HepG2 (cell line): ENCODE measurements at regions not wholly inside any gene's neighbourhood (a gene's known extent, or its start where the extent isn't known, plus 50 kb on each side); places are given as distances from the start of the nearest gene placed in this dataset.

Source experiments
- EP300 ChIP-seq, 3 experiments: sonication (generic) in 1 of 3; formaldehyde crosslinking in 1 of 3; IDR thresholded peaks; 2 replicates each; pipeline versions ENCODE4 v1.5.1 to v1.6.1; 2011 to 2020; ENCODE audit warnings: low read depth in 2 of 3, low read length in 2 of 3, borderline replicate concordance in 1 of 3, improper control_type of control experiment in 1 of 3, mild to moderate bottlenecking in 1 of 3, missing genetic modification reagents in 1 of 3, moderate library complexity in 1 of 3
- HDAC6 ChIP-seq: fragments of 200-600 bp; sonication (generic); IDR thresholded peaks from 2 replicates; pipeline ENCODE4 v1.7.0; 2017; ENCODE audit warnings: mild to moderate bottlenecking, antibody characterized with exemption, low read length, low read depth
- MYC ChIP-seq: sonication (generic); formaldehyde crosslinking; IDR thresholded peaks from 2 replicates; pipeline ENCODE4 v1.9.0; 2021; ENCODE audit warnings: missing genetic modification reagents, borderline replicate concordance
- POLR2AphosphoS5 ChIP-seq: IDR thresholded peaks from 2 replicates; pipeline ENCODE4 v1.6.1; 2012; ENCODE audit warnings: low read depth, low read length
- SETDB1 ChIP-seq: sonication (generic); formaldehyde crosslinking; IDR thresholded peaks from 2 replicates; pipeline ENCODE4 v1.5.1; 2020; ENCODE audit warnings: missing genetic modification reagents, mild to moderate bottlenecking, borderline replicate concordance
- ZNF841 ChIP-seq: sonication (generic); formaldehyde crosslinking; IDR thresholded peaks from 2 replicates; pipeline ENCODE4 v1.8.1; 2023; ENCODE audit warnings: missing genetic modification reagents, borderline replicate concordance
- TF ChIP-seq, protein P1 (sequence below): sonication (generic); formaldehyde crosslinking; IDR thresholded peaks from 2 replicates; pipeline ENCODE4 v1.5.0; 2020; ENCODE audit warnings: mild to moderate bottlenecking, missing genetic modification reagents
- TF ChIP-seq, protein P2 (sequence below): sonication (generic); formaldehyde crosslinking; IDR thresholded peaks from 2 replicates; pipeline ENCODE4 v1.5.0; 2020; ENCODE audit warnings: mild to moderate bottlenecking, missing genetic modification reagents, moderate library complexity

- TF ChIP-seq ZNF841 (CRISPR knock-in tag): no peak
- no peak for TF ChIP-seq HDAC6
- TF ChIP-seq MYC: no peak
- TF ChIP-seq, protein P1, sequence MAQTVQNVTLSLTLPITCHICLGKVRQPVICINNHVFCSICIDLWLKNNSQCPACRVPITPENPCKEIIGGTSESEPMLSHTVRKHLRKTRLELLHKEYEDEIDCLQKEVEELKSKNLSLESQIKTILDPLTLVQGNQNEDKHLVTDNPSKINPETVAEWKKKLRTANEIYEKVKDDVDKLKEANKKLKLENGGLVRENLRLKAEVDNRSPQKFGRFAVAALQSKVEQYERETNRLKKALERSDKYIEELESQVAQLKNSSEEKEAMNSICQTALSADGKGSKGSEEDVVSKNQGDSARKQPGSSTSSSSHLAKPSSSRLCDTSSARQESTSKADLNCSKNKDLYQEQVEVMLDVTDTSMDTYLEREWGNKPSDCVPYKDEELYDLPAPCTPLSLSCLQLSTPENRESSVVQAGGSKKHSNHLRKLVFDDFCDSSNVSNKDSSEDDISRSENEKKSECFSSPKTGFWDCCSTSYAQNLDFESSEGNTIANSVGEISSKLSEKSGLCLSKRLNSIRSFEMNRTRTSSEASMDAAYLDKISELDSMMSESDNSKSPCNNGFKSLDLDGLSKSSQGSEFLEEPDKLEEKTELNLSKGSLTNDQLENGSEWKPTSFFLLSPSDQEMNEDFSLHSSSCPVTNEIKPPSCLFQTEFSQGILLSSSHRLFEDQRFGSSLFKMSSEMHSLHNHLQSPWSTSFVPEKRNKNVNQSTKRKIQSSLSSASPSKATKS: no peak
- TF ChIP-seq SETDB1 (CRISPR knock-in tag): no peak
- TF ChIP-seq EP300 (IDR thresholded peaks at IDR 0.05; ENCODE audit: low read depth in 2 of 2, low read length in 2 of 2): no peak
- no peak for TF ChIP-seq EP300 (CRISPR knock-in tag; IDR thresholded peaks at IDR 0.05; ENCODE audit: borderline replicate concordance)
- TF ChIP-seq POLR2AphosphoS5: no peak
- TF ChIP-seq, protein P2, sequence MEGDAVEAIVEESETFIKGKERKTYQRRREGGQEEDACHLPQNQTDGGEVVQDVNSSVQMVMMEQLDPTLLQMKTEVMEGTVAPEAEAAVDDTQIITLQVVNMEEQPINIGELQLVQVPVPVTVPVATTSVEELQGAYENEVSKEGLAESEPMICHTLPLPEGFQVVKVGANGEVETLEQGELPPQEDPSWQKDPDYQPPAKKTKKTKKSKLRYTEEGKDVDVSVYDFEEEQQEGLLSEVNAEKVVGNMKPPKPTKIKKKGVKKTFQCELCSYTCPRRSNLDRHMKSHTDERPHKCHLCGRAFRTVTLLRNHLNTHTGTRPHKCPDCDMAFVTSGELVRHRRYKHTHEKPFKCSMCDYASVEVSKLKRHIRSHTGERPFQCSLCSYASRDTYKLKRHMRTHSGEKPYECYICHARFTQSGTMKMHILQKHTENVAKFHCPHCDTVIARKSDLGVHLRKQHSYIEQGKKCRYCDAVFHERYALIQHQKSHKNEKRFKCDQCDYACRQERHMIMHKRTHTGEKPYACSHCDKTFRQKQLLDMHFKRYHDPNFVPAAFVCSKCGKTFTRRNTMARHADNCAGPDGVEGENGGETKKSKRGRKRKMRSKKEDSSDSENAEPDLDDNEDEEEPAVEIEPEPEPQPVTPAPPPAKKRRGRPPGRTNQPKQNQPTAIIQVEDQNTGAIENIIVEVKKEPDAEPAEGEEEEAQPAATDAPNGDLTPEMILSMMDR (CRISPR knock-in tag): peak; percentile 71
Observed at GRCh38 chr7:41315764-41316163, 387.1 kb downstream of the INHBA start.
